Stomach (tissue), 4 donors: ENCODE measurements at regions not wholly inside any gene's neighbourhood (a gene's known extent, or its start where the extent isn't known, plus 50 kb on each side); places are given as distances from the start of the nearest gene placed in this dataset.

ENCODE experiments used
- POLR2AphosphoS5 ChIP-seq, 3 donors: sonication (generic); formaldehyde crosslinking; IDR thresholded peaks; one replicate each; pipeline ENCODE4 v1.6.1; 2016; ENCODE audit warnings: antibody characterized with exemption in 3 of 3
- TF ChIP-seq, protein P1 (sequence below), 7 experiments: fragments of 450-650 bp in 4 of 7; fragments of 200-600 bp in 3 of 7; sonication (generic) in 3 of 7; IDR thresholded peaks; one replicate each; pipeline ENCODE4 v1.5.1; 2016 to 2019; ENCODE audit warnings: antibody characterized with exemption in 7 of 7, control low read depth in 2 of 7, mild to moderate bottlenecking in 1 of 7

DNA sequence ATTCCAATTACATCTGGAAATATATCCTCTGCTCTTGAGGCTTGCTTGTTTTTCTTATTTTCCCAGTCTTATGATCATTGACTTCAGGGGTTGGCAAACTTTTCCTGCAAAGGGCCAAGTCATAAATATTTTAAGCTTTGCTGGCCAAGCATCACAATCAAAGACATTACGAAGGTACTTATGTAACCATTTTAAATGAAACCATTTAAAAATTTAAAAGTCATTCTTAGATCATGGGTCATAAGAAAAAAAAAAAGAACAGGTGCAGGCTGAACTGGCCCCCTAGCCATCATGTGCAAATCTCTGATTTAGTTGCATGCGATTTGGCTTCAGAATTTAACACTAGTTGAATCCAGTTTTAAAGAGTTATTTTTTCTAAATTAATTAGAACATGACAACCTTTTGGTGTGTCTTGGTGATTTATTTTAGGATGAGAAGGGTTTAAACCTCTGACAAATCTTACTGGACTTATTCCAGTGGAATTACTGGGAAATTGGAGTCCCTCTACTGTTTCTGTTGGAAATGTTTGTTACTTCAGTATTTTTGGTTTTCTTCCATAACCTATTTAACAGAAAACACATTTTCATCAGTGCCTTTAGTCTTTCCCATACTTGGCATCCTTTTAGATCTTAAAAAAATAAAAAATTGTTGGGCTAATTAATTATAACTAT, 148.1 kb downstream of the NHLRC3 start:
- TF ChIP-seq, protein P1, sequence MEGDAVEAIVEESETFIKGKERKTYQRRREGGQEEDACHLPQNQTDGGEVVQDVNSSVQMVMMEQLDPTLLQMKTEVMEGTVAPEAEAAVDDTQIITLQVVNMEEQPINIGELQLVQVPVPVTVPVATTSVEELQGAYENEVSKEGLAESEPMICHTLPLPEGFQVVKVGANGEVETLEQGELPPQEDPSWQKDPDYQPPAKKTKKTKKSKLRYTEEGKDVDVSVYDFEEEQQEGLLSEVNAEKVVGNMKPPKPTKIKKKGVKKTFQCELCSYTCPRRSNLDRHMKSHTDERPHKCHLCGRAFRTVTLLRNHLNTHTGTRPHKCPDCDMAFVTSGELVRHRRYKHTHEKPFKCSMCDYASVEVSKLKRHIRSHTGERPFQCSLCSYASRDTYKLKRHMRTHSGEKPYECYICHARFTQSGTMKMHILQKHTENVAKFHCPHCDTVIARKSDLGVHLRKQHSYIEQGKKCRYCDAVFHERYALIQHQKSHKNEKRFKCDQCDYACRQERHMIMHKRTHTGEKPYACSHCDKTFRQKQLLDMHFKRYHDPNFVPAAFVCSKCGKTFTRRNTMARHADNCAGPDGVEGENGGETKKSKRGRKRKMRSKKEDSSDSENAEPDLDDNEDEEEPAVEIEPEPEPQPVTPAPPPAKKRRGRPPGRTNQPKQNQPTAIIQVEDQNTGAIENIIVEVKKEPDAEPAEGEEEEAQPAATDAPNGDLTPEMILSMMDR (IDR thresholded peaks at IDR 0.05): no peak
- no peak for TF ChIP-seq POLR2AphosphoS5 (IDR thresholded peaks at IDR 0.05)
